OCI-LY7 (cell line): ENCODE measurements at regions not wholly inside any gene's neighbourhood (a gene's known extent, or its start where the extent isn't known, plus 50 kb on each side); places are given as distances from the start of the nearest gene placed in this dataset.

Experiments used
- BruUV-seq: library from RNA; stranded (reverse); fragments of 400-500 nt; replicated peaks from 2 replicates; lab custom pipeline; 2021; lab: Mats Ljungman, UMichigan
- CTCF ChIA-PET: fragments of 300-600 bp; sonication (Branson Sonifier 250); formaldehyde crosslinking; loops from one replicate; lab custom pipeline; 2022; ENCODE audit warnings: antibody characterized with exemption; ENCODE audit not compliant: unreplicated experiment; lab: Charles Lee
- POLR2A ChIA-PET: fragments of 300-600 bp; sonication (Branson Sonifier 250); formaldehyde crosslinking; loops from one replicate; lab custom pipeline; 2022; ENCODE audit warnings: antibody characterized with exemption; lab: Charles Lee
- DNase-seq: peaks from one replicate; pipeline ENCODE4 v3.0.0-alpha.2; 2015; ENCODE audit warnings: low spot score
- H2AFZ ChIP-seq: fragments of 200-600 bp; sonication (generic), shearing (Covaris generic); 2 replicates; pipeline ENCODE4 v1.6.1; 2014; ENCODE audit warnings: mild to moderate bottlenecking, antibody characterized with exemption, low read length, moderate library complexity
- H3K27ac ChIP-seq: fragments of 200-600 bp; sonication (generic); 2 replicates; pipeline ENCODE4 v1.5.1; 2014; ENCODE audit warnings: mixed run types, low read depth, mild to moderate bottlenecking, moderate library complexity, low read length, inconsistent platforms; ENCODE audit not compliant: poor library complexity, severe bottlenecking
- H3K36me3 ChIP-seq: fragments of 200-600 bp; sonication (generic); 2 replicates; pipeline ENCODE4 v1.6.1; 2014; ENCODE audit warnings: mild to moderate bottlenecking, antibody characterized with exemption, low read length, moderate library complexity, mixed read lengths; ENCODE audit not compliant: insufficient read depth
- H3K4me1 ChIP-seq: fragments of 200-600 bp; sonication (generic); 2 replicates; pipeline ENCODE4 v1.5.1; 2014; ENCODE audit warnings: mild to moderate bottlenecking, low read length; ENCODE audit not compliant: insufficient read depth, poor library complexity, severe bottlenecking
- H3K4me2 ChIP-seq: fragments of 200-600 bp; sonication (generic); 2 replicates; pipeline ENCODE4 v1.6.1; 2014; ENCODE audit warnings: mild to moderate bottlenecking, low read length
- H3K4me3 ChIP-seq: fragments of 200-600 bp; sonication (generic); 2 replicates; pipeline ENCODE4 v1.5.1; 2014; ENCODE audit warnings: mild to moderate bottlenecking, low read depth, low read length; ENCODE audit not compliant: poor library complexity, severe bottlenecking
- H3K79me2 ChIP-seq: fragments of 200-600 bp; sonication (generic); 2 replicates; pipeline ENCODE4 v1.6.1; 2016; ENCODE audit warnings: low read depth, mild to moderate bottlenecking, low read length, moderate library complexity, mixed read lengths; ENCODE audit not compliant: insufficient read depth
- H3K9me2 ChIP-seq: fragments of 200-600 bp; sonication (generic); 2 replicates; pipeline ENCODE4 v1.6.1; 2016; ENCODE audit warnings: mild to moderate bottlenecking, low read length, mixed read lengths; ENCODE audit not compliant: insufficient read depth
- H3K9me3 ChIP-seq: fragments of 200-600 bp; sonication (generic); 2 replicates; pipeline ENCODE4 v1.6.1; 2014; ENCODE audit warnings: mild to moderate bottlenecking, mixed run types, low read length, mixed read lengths
- H4K20me1 ChIP-seq: fragments of 200-600 bp; sonication (generic); 2 replicates; pipeline ENCODE4 v1.6.1; 2014; ENCODE audit warnings: mild to moderate bottlenecking, antibody characterized with exemption, low read length, moderate library complexity, mixed read lengths; ENCODE audit not compliant: insufficient read depth
- CTCF ChIP-seq: fragments of 200-600 bp; sonication (generic); conservative IDR thresholded peaks from 2 replicates; pipeline ENCODE4 v1.5.1; 2014; ENCODE audit warnings: mild to moderate bottlenecking, antibody characterized with exemption, low read length, moderate library complexity, mixed read lengths
- EZH2phosphoT487 ChIP-seq: fragments of 200-600 bp; sonication (generic); IDR thresholded peaks from 2 replicates; pipeline ENCODE4 v1.6.1; 2018; ENCODE audit warnings: low read depth, borderline replicate concordance, mild to moderate bottlenecking, mixed run types, antibody characterized with exemption, low read length, moderate library complexity, mixed read lengths
- intact Hi-C: fragments of 100-400 bp; cut with micrococcal nuclease; formaldehyde crosslinking; loops from one replicate; pipeline ENCODE4 v1.10.0; 2022; ENCODE audit not compliant: unreplicated experiment

- H4K20me1 ChIP-seq: no peaks in the 10 kb centered on the region
- no peak overlapping the region for H3K27ac ChIP-seq
- BruUV-seq: no TSS peak
- intact Hi-C loops: no loop called here
- CTCF ChIA-PET: no interaction called here
- H3K9me3 ChIP-seq: no peaks in the 10 kb centered on the region
- no peaks in the 10 kb centered on the region for H3K4me1 ChIP-seq
- H3K9me2 ChIP-seq: no peaks in the 10 kb centered on the region
- no peak overlapping the region for H2AFZ ChIP-seq
- no peaks in the 10 kb centered on the region for H3K36me3 ChIP-seq
- no peak for DNase-seq
- H3K4me2 ChIP-seq: no peak overlapping the region
- no peaks in the 10 kb centered on the region for H3K79me2 ChIP-seq
- H3K4me3 ChIP-seq: no peak overlapping the region
- TF ChIP-seq EZH2phosphoT487 (no peak), CTCF (no peak)
- POLR2A ChIA-PET: no interaction called here
Observed at GRCh38 chr9:135179041-135179440, 91.6 kb downstream of the OLFM1 start.

- TF ChIP-seq EZH2phosphoT487 (no peak), CTCF (no peak)
- Histone ChIP-seq H4K20me1 (no peaks in the 10 kb centered on the region), H3K27ac (no peak overlapping the region), H3K4me1 (no peaks in the 10 kb centered on the region), H3K36me3 (no peaks in the 10 kb centered on the region), H3K79me2 (no peaks in the 10 kb centered on the region), H3K4me3 (no peak overlapping the region), H3K9me3 (no peaks in the 10 kb centered on the region), H3K4me2 (no peak overlapping the region), H2AFZ (no peak overlapping the region), H3K9me2 (no peaks in the 10 kb centered on the region)
- no peak for DNase-seq
- ChIA-PET CTCF (no interaction called here), POLR2A (no interaction called here)
- intact Hi-C loops: no loop called here
- BruUV-seq: no TSS peak
Observed at GRCh38 chr9:135179976-135180375, 92.5 kb downstream of the OLFM1 start.

- Histone ChIP-seq H3K9me3 (no peaks in the 10 kb centered on the region), H3K9me2 (no peaks in the 10 kb centered on the region), H3K27ac (no peak overlapping the region), H4K20me1 (no peaks in the 10 kb centered on the region), H3K36me3 (no peaks in the 10 kb centered on the region), H3K79me2 (no peaks in the 10 kb centered on the region), H3K4me1 (no peaks in the 10 kb centered on the region), H2AFZ (no peak overlapping the region), H3K4me3 (no peak overlapping the region), H3K4me2 (no peak overlapping the region)
- DNase-seq: no peak
- TF ChIP-seq CTCF (no peak), EZH2phosphoT487 (no peak)
- POLR2A ChIA-PET: no interaction called here
- CTCF ChIA-PET: no interaction called here
- intact Hi-C loops: no loop called here
- no TSS peak for BruUV-seq
Observed at GRCh38 chr9:135180586-135180985, 93.1 kb downstream of the OLFM1 start.
